Esophagus squamous epithelium (tissue), 5 donors: ENCODE measurements at regions not wholly inside any gene's neighbourhood (a gene's known extent, or its start where the extent isn't known, plus 50 kb on each side); places are given as distances from the start of the nearest gene placed in this dataset.

Experiments used
- DNase-seq: peaks from one replicate; lab custom pipeline; 2025; lab: John Stamatoyannopoulos, UW
- H3K27ac ChIP-seq, 4 donors: fragments of 200-600 bp; sonication (generic); one replicate each; pipeline ENCODE4 v1.5.1; 2016 to 2019; ENCODE audit warnings: mild to moderate bottlenecking in 1 of 4
- H3K27me3 ChIP-seq, 4 donors: fragments of 200-600 bp; sonication (generic); 1 replicate in 3 of 4; 2 replicates in 1 of 4; pipeline versions ENCODE4 v1.5.1 to v1.6.0; 2017 to 2021; ENCODE audit warnings: antibody characterized with exemption in 1 of 4
- H3K36me3 ChIP-seq, 3 donors: fragments of 200-600 bp; sonication (generic); one replicate each; pipeline ENCODE4 v1.5.1; 2016 to 2019
- H3K4me1 ChIP-seq, 3 donors: fragments of 200-600 bp; sonication (generic); one replicate each; pipeline ENCODE4 v1.5.1; 2017 to 2019
- H3K4me3 ChIP-seq, 4 donors: fragments of 200-600 bp; sonication (generic); 1 replicate in 3 of 4; 2 replicates in 1 of 4; pipeline ENCODE4 v1.5.1; 2016 to 2019; ENCODE audit warnings: mild to moderate bottlenecking in 2 of 4, moderate library complexity in 1 of 4
- H3K9me3 ChIP-seq, 3 donors: fragments of 200-600 bp; sonication (generic); one replicate each; pipeline ENCODE4 v1.5.1; 2016 to 2019
- POLR2A ChIP-seq, 4 donors: fragments of 450-650 bp; IDR thresholded peaks; one replicate each; pipeline ENCODE4 v1.6.1; 2017; ENCODE audit warnings: antibody characterized with exemption in 4 of 4, mild to moderate bottlenecking in 4 of 4, moderate library complexity in 3 of 4
- WGBS, 2 donors: methylation state at CpG; one replicate each; pipeline ENCODE4 v1.1.5; 2018; 5-methylcytosine and 5-hydroxymethylcytosine counted together
- intact Hi-C: fragments of 100-400 bp; cut with DNase I; formaldehyde crosslinking; loops from one replicate; pipeline ENCODE4 v1.15.0; 2022
- TF ChIP-seq, protein P1 (sequence below), 6 experiments: fragments of 450-650 bp in 4 of 6; fragments of 200-600 bp in 2 of 6; sonication (generic) in 2 of 6; IDR thresholded peaks; one replicate each; pipeline ENCODE4 v1.5.1; 2016 to 2019; ENCODE audit warnings: antibody characterized with exemption in 6 of 6, mild to moderate bottlenecking in 4 of 6, moderate library complexity in 4 of 6
- donor health status: DM: yes; HTN: yes; CAD: no.

- TF ChIP-seq POLR2A (IDR thresholded peaks at IDR 0.05): no peak
- TF ChIP-seq, protein P1, sequence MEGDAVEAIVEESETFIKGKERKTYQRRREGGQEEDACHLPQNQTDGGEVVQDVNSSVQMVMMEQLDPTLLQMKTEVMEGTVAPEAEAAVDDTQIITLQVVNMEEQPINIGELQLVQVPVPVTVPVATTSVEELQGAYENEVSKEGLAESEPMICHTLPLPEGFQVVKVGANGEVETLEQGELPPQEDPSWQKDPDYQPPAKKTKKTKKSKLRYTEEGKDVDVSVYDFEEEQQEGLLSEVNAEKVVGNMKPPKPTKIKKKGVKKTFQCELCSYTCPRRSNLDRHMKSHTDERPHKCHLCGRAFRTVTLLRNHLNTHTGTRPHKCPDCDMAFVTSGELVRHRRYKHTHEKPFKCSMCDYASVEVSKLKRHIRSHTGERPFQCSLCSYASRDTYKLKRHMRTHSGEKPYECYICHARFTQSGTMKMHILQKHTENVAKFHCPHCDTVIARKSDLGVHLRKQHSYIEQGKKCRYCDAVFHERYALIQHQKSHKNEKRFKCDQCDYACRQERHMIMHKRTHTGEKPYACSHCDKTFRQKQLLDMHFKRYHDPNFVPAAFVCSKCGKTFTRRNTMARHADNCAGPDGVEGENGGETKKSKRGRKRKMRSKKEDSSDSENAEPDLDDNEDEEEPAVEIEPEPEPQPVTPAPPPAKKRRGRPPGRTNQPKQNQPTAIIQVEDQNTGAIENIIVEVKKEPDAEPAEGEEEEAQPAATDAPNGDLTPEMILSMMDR (IDR thresholded peaks at IDR 0.05): no peak
- Histone ChIP-seq H3K27ac (no peak overlapping the region), H3K9me3 (no peaks in the 10 kb centered on the region), H3K4me3 (no peak overlapping the region), H3K4me1 (no peaks in the 10 kb centered on the region), H3K36me3 (no peaks in the 10 kb centered on the region), H3K27me3 (peaks cover 0 to 9% (median 0%) of the 10 kb centered on the region in 4 donors)
- intact Hi-C loops: no loop called here
- whole genome bisulfite sequencing, 2 donors: 83 to 94% methylated on average over 1 to 4 of the region's 4 CpGs
- DNase-seq: no peak
Observed at GRCh38 chr16:87138316-87138715, 178.9 kb downstream of the C16orf95 start.

DNA sequence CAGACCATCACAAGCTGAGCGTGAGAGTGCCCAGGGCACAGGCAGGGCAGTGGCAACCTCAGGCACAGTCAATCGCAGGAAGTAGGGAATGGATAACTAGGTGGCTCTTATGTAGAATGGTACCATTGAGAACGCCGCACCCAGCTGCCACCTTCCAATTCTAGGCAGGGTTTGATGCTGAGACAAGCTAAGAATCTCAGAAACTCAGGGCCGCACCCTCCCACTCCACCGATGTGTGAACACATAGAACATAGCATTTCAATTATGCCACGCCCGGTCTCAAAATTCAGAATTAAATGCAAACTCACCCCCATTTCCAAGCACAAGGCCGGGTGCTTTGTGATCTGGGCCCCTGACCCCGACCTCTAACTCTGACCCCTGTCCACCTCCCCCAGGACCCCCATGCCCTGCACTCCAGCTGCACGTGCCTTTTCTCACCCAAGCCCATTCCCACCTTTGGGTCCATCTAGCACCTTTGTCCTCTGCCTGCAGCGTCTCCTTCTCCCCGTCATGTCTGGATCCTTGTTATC is 178.4 kb downstream of the C16orf95 start:
- no peak overlapping the region for H3K27ac ChIP-seq
- WGBS, 2 donors: 77 to 83% methylated on average over 12 to 13 of the region's 13 CpGs
- no peak for DNase-seq
- no peak overlapping the region for H3K4me3 ChIP-seq
- H3K27me3 ChIP-seq: peaks cover 0 to 9% (median 0%) of the 10 kb centered on the region in 4 donors
- TF ChIP-seq, protein P1 (IDR thresholded peaks at IDR 0.05): no peak
- TF ChIP-seq POLR2A (IDR thresholded peaks at IDR 0.05): no peak
- intact Hi-C loops: no loop called here
- H3K4me1 ChIP-seq: no peaks in the 10 kb centered on the region
- no peaks in the 10 kb centered on the region for H3K36me3 ChIP-seq
- H3K9me3 ChIP-seq: no peaks in the 10 kb centered on the region

DNA sequence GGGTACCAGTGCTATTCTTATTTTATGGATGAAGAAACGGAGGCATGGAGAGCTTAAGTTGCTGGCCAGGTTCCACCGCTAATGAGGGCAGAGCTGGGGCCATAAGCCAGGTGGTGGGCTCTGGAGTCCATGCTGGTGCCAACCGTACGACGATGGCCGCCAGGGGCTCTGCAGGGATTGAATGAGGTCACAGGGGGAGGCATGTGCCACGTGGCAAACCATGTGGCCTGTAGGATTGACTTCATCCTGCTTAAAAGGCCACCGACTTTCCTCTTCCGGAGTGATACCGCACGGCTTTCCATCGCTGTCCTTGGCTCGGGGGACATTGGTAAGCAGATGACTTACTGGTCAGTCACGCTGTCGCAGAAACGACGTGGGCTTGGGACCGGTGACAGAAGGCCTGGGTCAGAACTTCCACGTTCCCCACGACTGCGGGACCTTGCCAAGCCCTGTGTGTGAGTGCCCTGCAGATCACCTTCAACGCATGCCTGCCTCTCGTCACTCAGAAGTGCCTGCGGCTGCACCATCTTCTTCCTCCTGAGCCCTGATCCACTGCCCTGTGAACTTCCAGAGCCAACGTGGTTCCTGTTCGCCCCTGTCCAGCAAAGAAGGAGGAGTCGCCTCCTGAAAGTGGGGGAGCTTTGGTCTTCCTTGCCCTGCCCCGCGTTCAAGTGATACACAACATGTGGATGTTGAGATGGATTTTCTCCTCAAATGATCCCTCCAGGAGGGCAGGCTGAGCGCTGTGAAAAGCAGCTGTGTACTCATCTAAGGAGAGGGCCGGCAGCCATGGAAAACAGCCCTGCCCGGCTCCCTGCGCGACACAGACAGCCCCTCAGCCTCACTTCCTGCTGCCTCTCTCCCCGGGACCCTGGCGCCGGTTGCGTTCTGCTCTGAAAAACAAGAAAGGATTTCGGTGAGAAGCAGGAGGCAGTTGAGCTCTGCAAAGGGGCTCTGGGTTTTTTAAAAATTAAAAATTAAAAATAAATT is 176.7 kb downstream of the C16orf95 start:
- no peak overlapping the region for H3K27ac ChIP-seq
- H3K4me1 ChIP-seq: no peaks in the 10 kb centered on the region
- DNase-seq: no peak
- no peaks in the 10 kb centered on the region for H3K9me3 ChIP-seq
- no peaks in the 10 kb centered on the region for H3K36me3 ChIP-seq
- no peak overlapping the region for H3K4me3 ChIP-seq
- intact Hi-C loops: no loop called here
- TF ChIP-seq, protein P1 (IDR thresholded peaks at IDR 0.05): no peak
- TF ChIP-seq POLR2A (IDR thresholded peaks at IDR 0.05): no peak
- H3K27me3 ChIP-seq: peaks cover 0 to 9% (median 0%) of the 10 kb centered on the region in 4 donors
- 78 to 93% methylated on average over 8 to 28 of the region's 39 CpGs for WGBS, 2 donors

- no peaks in the 10 kb centered on the region for H3K4me1 ChIP-seq
- peaks cover 0 to 7% (median 0%) of the 10 kb centered on the region in 4 donors for H3K27me3 ChIP-seq
- TF ChIP-seq, protein P1 (IDR thresholded peaks at IDR 0.05): no peak
- no peak for TF ChIP-seq POLR2A (IDR thresholded peaks at IDR 0.05)
- H3K9me3 ChIP-seq: no peaks in the 10 kb centered on the region
- H3K27ac ChIP-seq: no peak overlapping the region
- no peaks in the 10 kb centered on the region for H3K36me3 ChIP-seq
- intact Hi-C loops: no loop called here
- H3K4me3 ChIP-seq: no peak overlapping the region
- WGBS, 2 donors: 77 to 88% methylated on average over 5 of the region's 5 CpGs
- no peak for DNase-seq
Observed at GRCh38 chr16:87141402-87141801, 175.8 kb downstream of the C16orf95 start.

- Histone ChIP-seq H3K9me3 (no peaks in the 10 kb centered on the region), H3K36me3 (no peaks in the 10 kb centered on the region), H3K4me3 (no peak overlapping the region), H3K27me3 (peaks cover 0 to 7% (median 0%) of the 10 kb centered on the region in 4 donors), H3K4me1 (no peaks in the 10 kb centered on the region), H3K27ac (no peak overlapping the region)
- WGBS, 2 donors: 64 to 87% methylated on average over 4 to 8 of the region's 15 CpGs
- intact Hi-C loops: no loop called here
- no peak for TF ChIP-seq POLR2A (IDR thresholded peaks at IDR 0.05)
- TF ChIP-seq, protein P1 (IDR thresholded peaks at IDR 0.05): no peak
- no peak for DNase-seq
Observed at GRCh38 chr16:87143661-87144121, 173.5 kb downstream of the C16orf95 start.
